Pancreas (tissue), 10 donors: ENCODE measurements at regions not wholly inside any gene's neighbourhood (a gene's known extent, or its start where the extent isn't known, plus 50 kb on each side); places are given as distances from the start of the nearest gene placed in this dataset.

Source experiments
- ATAC-seq, 4 donors: fragments of 200-7000 bp; cut with Tn5 transposase; one replicate each; pipeline versions ENCODE4 v1.8.0 to v1.9.1; 2020; ENCODE audit warnings: mild to moderate bottlenecking in 4 of 4, moderate library complexity in 4 of 4
- DNase-seq, 6 donors: peaks; one replicate each; pipeline ENCODE4 v3.0.0-alpha.2; 2020
- FAIRE-seq: peaks from 2 replicates; lab custom pipeline; 2012; peaks lifted over from hg19 to GRCh38; lab: Jason Lieb, UNC
- H3K27ac ChIP-seq, 4 donors: fragments of 200-600 bp; sonication (generic); 1 replicate in 3 of 4; 2 replicates in 1 of 4; pipeline versions ENCODE4 v1.5.0 to v1.8.0; 2020
- H3K27me3 ChIP-seq, 4 donors: fragments of 200-600 bp; one replicate each; pipeline ENCODE4 v1.8.0; 2021
- H3K36me3 ChIP-seq, 3 donors: fragments of 200-600 bp; sonication (generic) in 1 of 3; one replicate each; pipeline versions ENCODE4 v1.5.0 to v1.8.0; 2020 to 2021
- H3K4me1 ChIP-seq, 3 donors: fragments of 200-600 bp; one replicate each; pipeline ENCODE4 v1.8.0; 2021
- H3K4me3 ChIP-seq, 4 donors: fragments of 200-600 bp; sonication (generic) in 2 of 4; one replicate each; pipeline versions ENCODE4 v1.5.0 to v1.8.0; 2020 to 2021
- H3K9me3 ChIP-seq, 4 donors: fragments of 200-600 bp; one replicate each; pipeline ENCODE4 v1.8.0; 2021
- CTCF ChIP-seq, 4 donors: fragments of 200-600 bp; sonication (generic) in 3 of 4; IDR thresholded peaks; one replicate each; pipeline versions ENCODE4 v1.5.0 to v1.8.0; 2021; ENCODE audit warnings: antibody characterized with exemption in 4 of 4
- WGBS, 2 donors: extraction: QIAGEN DNeasy Blood & Tissue Kit; methylation state at CpG; one replicate each; pipeline ENCODE4 v1.1.7; 2013; 5-methylcytosine and 5-hydroxymethylcytosine counted together
- intact Hi-C, 3 donors: fragments of 100-400 bp; cut with DNase I; formaldehyde crosslinking; loops; one replicate each; pipeline versions ENCODE4 v1.11.1 to v1.14.2; 2022
- donor health status: healthy with polysubstance abuse.
- donor health status: DM: no; HTN: no; CAD: no; lungs with moderate emphysema.
- donor health status: DM: no; HTN: no; CAD: no.
- donor health status: control.
- donor health status: control.
- donor health status: Bipolar disorder and iron deficiency.
- donor health status: DM: yes; HTN: yes; CAD: no.
- donor health status: DM: no; HTN: no; CAD: no.
- donor health status: DM: no; HTN: no; CAD: no.
- donor health status: DM: yes; HTN: yes; CAD: no.

GRCh38 chr2:75949385-75950030, 238.8 kb upstream of the GCFC2 start:
- H3K27me3 ChIP-seq: no peaks in the 10 kb centered on the region
- no peaks in the 10 kb centered on the region for H3K9me3 ChIP-seq
- H3K36me3 ChIP-seq: no peaks in the 10 kb centered on the region
- H3K4me1 ChIP-seq: no peaks in the 10 kb centered on the region
- WGBS, 2 donors: 63 to 69% methylated on average over 4 of the region's 4 CpGs
- H3K4me3 ChIP-seq: no peak overlapping the region
- FAIRE-seq: no peak
- ATAC-seq: no peak
- intact Hi-C loops: no loop called here
- H3K27ac ChIP-seq: no peak overlapping the region
- DNase-seq: no peak
- no peak for TF ChIP-seq CTCF (IDR thresholded peaks at IDR 0.05)

GRCh38 chr2:75936311-75936710, 225.6 kb upstream of the GCFC2 start:
- no peak overlapping the region for H3K4me3 ChIP-seq
- intact Hi-C loops: no loop called here
- FAIRE-seq (no peak), DNase-seq (no peak), ATAC-seq (no peak)
- no peak for TF ChIP-seq CTCF (IDR thresholded peaks at IDR 0.05)
- H3K27ac ChIP-seq: no peak overlapping the region
- H3K36me3 ChIP-seq: no peaks in the 10 kb centered on the region
- H3K4me1 ChIP-seq: no peaks in the 10 kb centered on the region
- no peaks in the 10 kb centered on the region for H3K27me3 ChIP-seq
- no peaks in the 10 kb centered on the region for H3K9me3 ChIP-seq
- 71 to 84% methylated on average over 4 of the region's 4 CpGs for WGBS, 2 donors

- no peak for TF ChIP-seq CTCF (IDR thresholded peaks at IDR 0.05)
- no peak overlapping the region for H3K4me3 ChIP-seq
- H3K9me3 ChIP-seq: no peaks in the 10 kb centered on the region
- no peak for ATAC-seq
- whole genome bisulfite sequencing, 2 donors: 30 to 45% methylated on average over 2 of the region's 2 CpGs
- intact Hi-C loops: no loop called here
- no peaks in the 10 kb centered on the region for H3K36me3 ChIP-seq
- no peak for FAIRE-seq
- H3K27ac ChIP-seq: no peak overlapping the region
- DNase-seq: no peak
- H3K4me1 ChIP-seq: no peaks in the 10 kb centered on the region
- no peaks in the 10 kb centered on the region for H3K27me3 ChIP-seq
These were observed 222.3 kb upstream of the GCFC2 start for GRCh38 chr2:75932996-75933395.

GRCh38 chr2:75928093-75928492, 217.4 kb upstream of the GCFC2 start:
- H3K27ac ChIP-seq: no peak overlapping the region
- no peak for DNase-seq
- H3K4me1 ChIP-seq: no peaks in the 10 kb centered on the region
- intact Hi-C loops: no loop called here
- TF ChIP-seq CTCF (IDR thresholded peaks at IDR 0.05): no peak
- no peak overlapping the region for H3K4me3 ChIP-seq
- no peak for ATAC-seq
- WGBS, 2 donors: 79 to 85% methylated on average over 2 of the region's 2 CpGs
- FAIRE-seq: no peak
- no peaks in the 10 kb centered on the region for H3K27me3 ChIP-seq
- H3K36me3 ChIP-seq: no peaks in the 10 kb centered on the region
- H3K9me3 ChIP-seq: no peaks in the 10 kb centered on the region

- TF ChIP-seq CTCF (IDR thresholded peaks at IDR 0.05): no peak
- Histone ChIP-seq H3K27me3 (no peaks in the 10 kb centered on the region), H3K27ac (no peak overlapping the region), H3K4me1 (no peaks in the 10 kb centered on the region), H3K4me3 (no peak overlapping the region), H3K36me3 (no peaks in the 10 kb centered on the region), H3K9me3 (no peaks in the 10 kb centered on the region)
- no peak for DNase-seq
- ATAC-seq: no peak
- intact Hi-C loops: no loop called here
- 54 to 61% methylated on average over 3 of the region's 3 CpGs for WGBS, 2 donors
- FAIRE-seq: no peak
These were observed 214.8 kb upstream of the GCFC2 start for GRCh38 chr2:75925331-75926024.
